Mesodermal cell (in vitro differentiated cells): ENCODE measurements at regions not wholly inside any gene's neighbourhood (a gene's known extent, or its start where the extent isn't known, plus 50 kb on each side); places are given as distances from the start of the nearest gene placed in this dataset.
"Not testable (repeated sequence)": the region's sequence is repeated elsewhere in the genome, so short reads cannot be mapped to it uniquely, and the experiment has no call there.

ENCODE experiments used
- H3K27ac ChIP-seq: 2 replicates; pipeline ENCODE4 v1.7.0; 2013; ENCODE audit warnings: mild to moderate bottlenecking, low read depth, low read length, moderate library complexity; ENCODE audit not compliant: severe bottlenecking
- H3K36me3 ChIP-seq: 2 replicates; pipeline ENCODE4 v1.7.1; 2013; ENCODE audit warnings: mild to moderate bottlenecking, low read length, moderate library complexity; ENCODE audit not compliant: control insufficient read depth, insufficient read depth
- H3K4me1 ChIP-seq: one replicate; pipeline ENCODE4 v1.7.1; 2013; ENCODE audit warnings: mild to moderate bottlenecking, low read length; ENCODE audit not compliant: insufficient read depth, control insufficient read depth, poor library complexity, severe bottlenecking
- H3K4me3 ChIP-seq: 2 replicates; pipeline ENCODE4 v1.7.0; 2013; ENCODE audit warnings: low read length, control low read depth, mild to moderate bottlenecking; ENCODE audit not compliant: insufficient read depth, poor library complexity, severe bottlenecking; ENCODE audit errors: extremely low read depth
- H3K9me3 ChIP-seq: 2 replicates; pipeline ENCODE4 v1.7.1; 2013; ENCODE audit warnings: mild to moderate bottlenecking, low read length, moderate library complexity; ENCODE audit not compliant: control insufficient read depth
- WGBS, 2 experiments: methylation state at CpG; one replicate each; pipeline ENCODE4 v1.1.5; 2013; ENCODE audit warnings: missing lambda C conversion rate in 2 of 2; ENCODE audit not compliant: insufficient coverage in 2 of 2; 5-methylcytosine and 5-hydroxymethylcytosine counted together

DNA sequence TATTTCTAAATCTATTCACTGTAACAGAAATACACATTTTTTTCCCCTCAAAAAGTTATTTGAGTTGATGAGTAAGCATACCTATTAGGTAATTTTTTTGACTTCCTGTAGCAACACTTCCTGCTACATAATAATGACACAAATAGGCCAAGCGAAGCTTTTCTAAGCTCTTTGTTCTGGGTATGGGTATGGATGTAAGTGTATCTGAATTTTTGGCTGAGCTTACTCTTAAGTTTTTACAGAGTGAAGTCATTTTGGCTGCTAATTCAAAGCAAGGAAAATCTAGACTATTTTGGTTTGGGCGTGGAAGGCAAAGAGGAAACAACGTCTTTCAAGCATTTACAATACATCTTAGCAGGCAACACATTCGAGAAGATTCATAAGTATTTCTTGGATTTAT lies 1206.0 kb upstream of the FLRT2 start:
- Histone ChIP-seq H3K4me1 (no peaks in the 10 kb centered on the region), H3K36me3 (no peaks in the 10 kb centered on the region), H3K27ac (no peak overlapping the region), H3K9me3 (no peaks in the 10 kb centered on the region), H3K4me3 (no peak overlapping the region)
- no CpG with 5 or more reads among the region's 4 CpGs for WGBS, 2 experiments

DNA sequence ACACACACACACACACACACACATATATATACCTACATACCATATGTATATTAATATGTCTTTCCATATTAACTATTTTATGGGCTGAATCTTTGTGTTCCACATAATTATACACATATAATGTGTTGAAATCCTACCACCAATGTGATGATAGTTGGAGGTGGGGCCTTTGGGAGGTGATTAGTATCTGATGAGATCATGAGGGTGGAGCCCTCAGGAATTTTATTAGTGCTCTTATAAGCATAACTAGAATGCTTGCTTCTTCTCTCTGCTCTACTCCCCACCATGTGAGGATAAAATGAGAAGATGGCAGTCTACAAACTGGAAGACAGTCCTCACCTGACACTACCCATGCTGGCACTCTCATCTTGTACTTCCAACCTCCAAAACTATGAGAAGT lies 1193.5 kb upstream of the FLRT2 start:
- Histone ChIP-seq H3K4me3 (no peak overlapping the region), H3K36me3 (no peaks in the 10 kb centered on the region), H3K27ac (no peak overlapping the region), H3K9me3 (peaks cover 3% of the 10 kb centered on the region), H3K4me1 (no peaks in the 10 kb centered on the region)

GRCh38 chr14:84340938-84341337 lies 1189.0 kb upstream of the FLRT2 start:
- H3K4me3 ChIP-seq: no peak overlapping the region

GRCh38 chr14:84341867-84342266 lies 1188.1 kb upstream of the FLRT2 start:
- H3K9me3 ChIP-seq: peaks cover 12% of the 10 kb centered on the region
- 81% methylated on average over 2 of the region's 3 CpGs; no CpG with 5 or more reads in 1 of the 2 experiments for WGBS, 2 experiments
- not testable (repeated sequence) for H3K4me3 ChIP-seq, H3K27ac ChIP-seq, H3K36me3 ChIP-seq, H3K4me1 ChIP-seq

More at GRCh38 chr14:84340938-84341337, 1189.0 kb upstream of the FLRT2 start:
- Histone ChIP-seq H3K36me3 (no peaks in the 10 kb centered on the region), H3K9me3 (peaks cover 12% of the 10 kb centered on the region), H3K4me1 (no peaks in the 10 kb centered on the region), H3K27ac (no peak overlapping the region)
- WGBS, 2 experiments: no CpG with 5 or more reads among the region's 1 CpG

DNA sequence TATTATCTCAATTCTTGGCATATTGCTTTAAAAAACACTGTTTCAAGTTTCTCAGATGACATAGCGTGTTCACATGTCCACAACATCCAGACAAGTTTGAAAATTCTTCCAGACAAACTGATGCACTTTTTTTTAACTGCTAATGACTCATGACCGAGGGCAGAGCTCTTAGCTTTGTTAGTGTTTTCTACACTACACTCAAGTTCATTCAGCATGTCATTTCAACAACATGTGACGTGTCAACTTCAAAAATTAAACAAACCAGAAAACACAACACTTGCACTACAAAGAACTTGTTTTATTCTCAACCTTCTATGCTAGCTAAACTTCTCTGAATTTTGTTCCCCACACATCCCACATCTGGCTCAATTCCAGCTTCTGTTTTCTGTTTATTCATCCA lies 1186.3 kb upstream of the FLRT2 start:
- 75 to 77% methylated on average over 2 to 3 of the region's 3 CpGs for WGBS, 2 experiments
- no peak overlapping the region for H3K27ac ChIP-seq

GRCh38 chr14:84351646-84352045 lies 1178.3 kb upstream of the FLRT2 start:
- H3K27ac ChIP-seq: no peak overlapping the region
- no peaks in the 10 kb centered on the region for H3K36me3 ChIP-seq
- H3K9me3 ChIP-seq: no peaks in the 10 kb centered on the region
- H3K4me1 ChIP-seq: no peaks in the 10 kb centered on the region
- no peak overlapping the region for H3K4me3 ChIP-seq

More for the DNA sequence above, 1186.3 kb upstream of the FLRT2 start:
- Histone ChIP-seq H3K4me1 (no peaks in the 10 kb centered on the region), H3K36me3 (no peaks in the 10 kb centered on the region), H3K4me3 (no peak overlapping the region), H3K9me3 (peaks cover 12% of the 10 kb centered on the region)

GRCh38 chr14:84361476-84361875 lies 1168.5 kb upstream of the FLRT2 start:
- no peaks in the 10 kb centered on the region for H3K36me3 ChIP-seq
- no peak overlapping the region for H3K4me3 ChIP-seq
- no peaks in the 10 kb centered on the region for H3K4me1 ChIP-seq
- no peak overlapping the region for H3K27ac ChIP-seq
- WGBS, 2 experiments: 83 to 100% methylated on average over 1 to 2 of the region's 2 CpGs
- no peaks in the 10 kb centered on the region for H3K9me3 ChIP-seq

DNA sequence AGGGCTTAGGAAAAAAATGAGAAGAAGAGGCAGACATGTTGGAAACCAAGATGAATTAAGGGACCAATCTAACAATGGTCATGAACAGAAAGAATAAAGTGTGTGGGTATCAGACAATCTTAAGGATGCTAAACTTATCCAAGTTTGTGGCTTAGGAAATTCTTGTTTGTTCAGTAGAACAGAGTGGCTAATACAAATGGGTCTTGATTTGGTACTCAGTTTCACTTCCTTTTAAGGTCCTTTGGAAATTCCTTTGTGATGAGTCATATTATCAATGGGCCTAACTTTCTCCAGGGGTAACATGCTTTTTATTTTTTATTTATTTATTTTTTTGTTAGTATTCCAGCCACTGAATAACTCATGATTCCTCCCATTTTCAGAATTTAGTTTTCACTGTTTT lies 1154.7 kb upstream of the FLRT2 start:
- no peaks in the 10 kb centered on the region for H3K4me1 ChIP-seq
- no peak overlapping the region for H3K4me3 ChIP-seq
- H3K36me3 ChIP-seq: no peaks in the 10 kb centered on the region
- no peaks in the 10 kb centered on the region for H3K9me3 ChIP-seq
- H3K27ac ChIP-seq: no peak overlapping the region

DNA sequence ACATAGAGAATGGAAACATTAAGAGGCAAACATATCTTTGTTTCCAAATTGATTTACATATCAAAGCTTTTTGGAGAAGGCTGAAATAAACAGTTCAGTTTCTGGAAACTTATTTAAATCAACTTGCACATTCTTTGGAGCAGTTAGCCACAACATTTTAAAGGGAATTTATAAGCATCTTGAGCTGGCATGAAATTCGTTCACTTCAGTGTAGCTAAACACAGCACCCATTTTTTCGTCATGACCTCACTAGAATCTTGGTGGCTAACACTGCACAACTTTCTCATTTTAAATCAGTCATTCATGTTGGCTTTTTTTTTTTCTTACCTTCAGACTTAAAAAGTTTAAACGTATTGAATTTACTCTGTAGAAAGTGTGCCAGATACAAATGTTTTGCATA lies 1139.9 kb upstream of the FLRT2 start:
- H3K27ac ChIP-seq: no peak overlapping the region
- no peaks in the 10 kb centered on the region for H3K4me1 ChIP-seq
- H3K36me3 ChIP-seq: no peaks in the 10 kb centered on the region
- WGBS, 2 experiments: 94 to 100% methylated on average over 2 of the region's 3 CpGs
- H3K9me3 ChIP-seq: no peaks in the 10 kb centered on the region
- no peak overlapping the region for H3K4me3 ChIP-seq

DNA sequence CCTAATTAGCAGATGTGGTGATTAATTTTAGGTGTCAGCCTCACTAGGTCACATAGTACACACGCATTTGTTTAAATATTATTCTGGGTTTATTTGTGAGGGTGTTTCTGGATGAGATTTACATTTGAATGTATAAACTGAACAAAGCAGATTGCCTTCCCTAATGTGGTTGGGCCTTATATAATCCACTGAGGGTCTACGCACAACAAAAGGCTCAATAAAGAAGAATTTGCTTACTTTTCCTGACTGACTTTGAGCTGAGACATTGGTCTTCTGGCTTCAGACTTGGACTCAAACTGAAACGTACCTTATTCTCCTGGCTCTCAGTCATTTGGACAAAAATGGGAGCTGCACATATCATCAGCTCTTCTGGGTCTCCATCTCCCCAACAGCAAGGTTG lies 1132.3 kb upstream of the FLRT2 start:
- Histone ChIP-seq H3K36me3 (no peaks in the 10 kb centered on the region), H3K4me1 (no peaks in the 10 kb centered on the region), H3K27ac (no peak overlapping the region), H3K4me3 (no peak overlapping the region), H3K9me3 (no peaks in the 10 kb centered on the region)
- WGBS, 2 experiments: 86 to 92% methylated on average over 2 of the region's 3 CpGs

DNA sequence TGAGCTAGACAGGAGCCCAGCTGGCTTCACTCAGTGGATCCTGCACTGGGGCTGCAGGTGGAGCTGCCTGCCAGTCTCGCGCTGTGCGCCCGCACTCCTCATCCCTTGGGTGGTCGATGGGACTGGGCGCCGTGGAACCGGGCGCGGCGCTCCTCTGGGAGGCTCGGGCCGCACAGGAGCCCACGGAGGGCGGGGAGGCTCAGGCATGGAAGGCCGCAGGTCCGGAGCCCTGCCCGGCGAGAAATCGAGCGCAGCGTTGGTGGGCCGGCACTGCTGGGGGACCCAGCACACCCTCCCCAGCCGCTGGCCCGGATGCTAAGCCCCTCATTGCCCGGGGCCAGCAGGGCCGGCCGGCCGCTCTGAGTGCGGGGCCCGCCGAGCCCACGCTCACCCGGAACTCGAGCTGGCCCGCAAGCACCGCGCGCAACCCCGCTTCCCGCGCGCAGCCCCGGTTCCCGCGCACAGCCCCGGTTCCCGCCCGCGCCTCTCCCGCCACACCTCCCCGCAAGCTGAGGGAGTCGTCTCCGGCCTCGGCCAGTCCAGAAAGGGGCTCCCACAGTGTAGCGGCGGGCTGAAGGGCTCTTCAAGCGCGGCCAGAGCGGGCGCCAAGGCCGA lies 1130.5 kb upstream of the FLRT2 start:
- H3K9me3 ChIP-seq: no peaks in the 10 kb centered on the region
- no peaks in the 10 kb centered on the region for H3K36me3 ChIP-seq
- WGBS, 2 experiments: 94 to 98% methylated on average over 40 to 59 of the region's 62 CpGs
- no peak overlapping the region for H3K4me3 ChIP-seq
- H3K27ac ChIP-seq: no peak overlapping the region
- no peaks in the 10 kb centered on the region for H3K4me1 ChIP-seq
